Esophagus (tissue), 2 donors: ENCODE measurements at regions not wholly inside any gene's neighbourhood (a gene's known extent, or its start where the extent isn't known, plus 50 kb on each side); places are given as distances from the start of the nearest gene placed in this dataset.

Experiments
- H3K27ac ChIP-seq, 2 donors: one replicate each; pipeline ENCODE4 v1.5.1; 2013; ENCODE audit warnings: low read depth in 2 of 2, mild to moderate bottlenecking in 2 of 2, inconsistent platforms in 1 of 2, low read length in 1 of 2, moderate library complexity in 1 of 2
- H3K27me3 ChIP-seq, 2 donors: one replicate each; pipeline ENCODE4 v1.6.1; 2013; ENCODE audit warnings: low read length in 2 of 2, control low read depth in 1 of 2, mild to moderate bottlenecking in 1 of 2; ENCODE audit not compliant: insufficient read depth in 2 of 2, control insufficient read depth in 1 of 2
- H3K36me3 ChIP-seq, 2 donors: one replicate each; pipeline ENCODE4 v1.6.1; 2013; ENCODE audit warnings: low read length in 1 of 2; ENCODE audit not compliant: control insufficient read depth in 2 of 2, insufficient read depth in 2 of 2
- H3K4me1 ChIP-seq, 2 donors: one replicate each; pipeline ENCODE4 v1.6.1; 2013; ENCODE audit warnings: low read length in 1 of 2; ENCODE audit not compliant: control insufficient read depth in 2 of 2, insufficient read depth in 2 of 2
- H3K4me3 ChIP-seq, 2 donors: one replicate each; pipeline ENCODE4 v1.5.1; 2013; ENCODE audit warnings: low read length in 2 of 2, mild to moderate bottlenecking in 2 of 2, low read depth in 1 of 2, moderate library complexity in 1 of 2
- H3K9me3 ChIP-seq, 2 donors: one replicate each; pipeline ENCODE4 v1.6.1; 2013; ENCODE audit warnings: mild to moderate bottlenecking in 2 of 2, low read depth in 1 of 2, low read length in 1 of 2, moderate library complexity in 1 of 2; ENCODE audit not compliant: control insufficient read depth in 2 of 2, insufficient read depth in 1 of 2
- WGBS, 2 donors: extraction: QIAGEN DNeasy Blood & Tissue Kit; methylation state at CpG; one replicate each; pipeline ENCODE4 v1.1.7; 2013; 5-methylcytosine and 5-hydroxymethylcytosine counted together
- donor health status: healthy with polysubstance abuse.
- donor health status: Bipolar disorder and iron deficiency.

GRCh38 chr4:129583868-129584267, 487.9 kb downstream of the C4orf33 start:
- no peaks in the 10 kb centered on the region for H3K4me1 ChIP-seq
- H3K27ac ChIP-seq, result no peak overlapping the region
- peaks cover 0 to 2% of the 10 kb centered on the region in 2 donors for H3K9me3 ChIP-seq
- H3K36me3 ChIP-seq, result no peaks in the 10 kb centered on the region
- H3K4me3 ChIP-seq, result no peak overlapping the region
- no peaks in the 10 kb centered on the region for H3K27me3 ChIP-seq
- 45 to 56% methylated on average over 2 of the region's 2 CpGs for WGBS, 2 donors

- Histone ChIP-seq H3K36me3 (no peaks in the 10 kb centered on the region), H3K27me3 (peaks cover 0 to 3% of the 10 kb centered on the region in 2 donors), H3K27ac (no peak overlapping the region), H3K9me3 (peaks cover 0 to 2% of the 10 kb centered on the region in 2 donors), H3K4me3 (no peak overlapping the region), H3K4me1 (no peaks in the 10 kb centered on the region)
These were observed 502.6 kb downstream of the C4orf33 start for GRCh38 chr4:129598582-129598981.

GRCh38 chr4:129600898-129601297, 504.9 kb downstream of the C4orf33 start:
- Histone ChIP-seq H3K27me3 (peaks cover 0 to 3% of the 10 kb centered on the region in 2 donors), H3K36me3 (no peaks in the 10 kb centered on the region), H3K27ac (no peak overlapping the region), H3K4me3 (no peak overlapping the region), H3K4me1 (no peaks in the 10 kb centered on the region), H3K9me3 (peaks cover 0 to 2% of the 10 kb centered on the region in 2 donors)
- WGBS, 2 donors, result 80 to 86% methylated on average over 5 of the region's 5 CpGs

GRCh38 chr4:129602447-129602846, 506.5 kb downstream of the C4orf33 start:
- no peaks in the 10 kb centered on the region for H3K36me3 ChIP-seq
- peaks cover 0 to 2% of the 10 kb centered on the region in 2 donors for H3K9me3 ChIP-seq
- 92 to 99% methylated on average over 1 of the region's 1 CpG for WGBS, 2 donors
- no peaks in the 10 kb centered on the region for H3K4me1 ChIP-seq
- H3K27ac ChIP-seq, result no peak overlapping the region
- H3K27me3 ChIP-seq, result peaks cover 0 to 3% of the 10 kb centered on the region in 2 donors
- H3K4me3 ChIP-seq, result no peak overlapping the region

GRCh38 chr4:129603241-129603931, 507.4 kb downstream of the C4orf33 start:
- H3K4me1 ChIP-seq, result no peaks in the 10 kb centered on the region
- no peak overlapping the region for H3K4me3 ChIP-seq
- no peaks in the 10 kb centered on the region for H3K36me3 ChIP-seq
- 69 to 71% methylated on average over 4 of the region's 4 CpGs for WGBS, 2 donors
- peaks cover 0 to 2% of the 10 kb centered on the region in 2 donors for H3K9me3 ChIP-seq
- H3K27me3 ChIP-seq, result peaks cover 0 to 3% of the 10 kb centered on the region in 2 donors
- H3K27ac ChIP-seq, result no peak overlapping the region

- H3K4me1 ChIP-seq, result no peaks in the 10 kb centered on the region
- WGBS, 2 donors, result 54 to 59% methylated on average over 1 of the region's 1 CpG
- no peak overlapping the region for H3K27ac ChIP-seq
- H3K4me3 ChIP-seq, result no peak overlapping the region
- H3K9me3 ChIP-seq, result peaks cover 0 to 2% of the 10 kb centered on the region in 2 donors
- H3K36me3 ChIP-seq, result no peaks in the 10 kb centered on the region
- peaks cover 0 to 3% of the 10 kb centered on the region in 2 donors for H3K27me3 ChIP-seq
These were observed 508.8 kb downstream of the C4orf33 start for GRCh38 chr4:129604632-129605255.

- Histone ChIP-seq H3K27ac (no peak overlapping the region), H3K4me1 (no peaks in the 10 kb centered on the region), H3K4me3 (no peak overlapping the region), H3K27me3 (no peaks in the 10 kb centered on the region), H3K9me3 (no peaks in the 10 kb centered on the region), H3K36me3 (no peaks in the 10 kb centered on the region)
- 45 to 47% methylated on average over 3 of the region's 3 CpGs for WGBS, 2 donors
These were observed 518.7 kb downstream of the C4orf33 start for GRCh38 chr4:129614611-129615010.

GRCh38 chr4:129622566-129622965, 526.6 kb downstream of the C4orf33 start:
- WGBS, 2 donors, result 73 to 84% methylated on average over 2 of the region's 2 CpGs
- Histone ChIP-seq H3K4me1 (no peaks in the 10 kb centered on the region), H3K27me3 (no peaks in the 10 kb centered on the region), H3K9me3 (no peaks in the 10 kb centered on the region), H3K27ac (no peak overlapping the region), H3K4me3 (no peak overlapping the region), H3K36me3 (no peaks in the 10 kb centered on the region)

- no peaks in the 10 kb centered on the region for H3K27me3 ChIP-seq
- WGBS, 2 donors, result 44 to 48% methylated on average over 4 of the region's 4 CpGs
- H3K9me3 ChIP-seq, result no peaks in the 10 kb centered on the region
- H3K4me3 ChIP-seq, result no peak overlapping the region
- H3K36me3 ChIP-seq, result no peaks in the 10 kb centered on the region
- no peak overlapping the region for H3K27ac ChIP-seq
- H3K4me1 ChIP-seq, result no peaks in the 10 kb centered on the region
These were observed 527.4 kb downstream of the C4orf33 start for GRCh38 chr4:129623233-129623875.
